Inferior parietal cortex (tissue), 1 donor: ENCODE measurements at regions not wholly inside any gene's neighbourhood (a gene's known extent, or its start where the extent isn't known, plus 50 kb on each side); places are given as distances from the start of the nearest gene placed in this dataset.

Experiments used
- DNase-seq: peaks from one replicate; pipeline ENCODE4 v3.0.0-alpha.2; 2016; ENCODE audit errors: extremely low spot score

GRCh38 chr6:10048370-10049297 is 366.2 kb downstream of the TFAP2A start:
- DNase-seq = no peak

DNA sequence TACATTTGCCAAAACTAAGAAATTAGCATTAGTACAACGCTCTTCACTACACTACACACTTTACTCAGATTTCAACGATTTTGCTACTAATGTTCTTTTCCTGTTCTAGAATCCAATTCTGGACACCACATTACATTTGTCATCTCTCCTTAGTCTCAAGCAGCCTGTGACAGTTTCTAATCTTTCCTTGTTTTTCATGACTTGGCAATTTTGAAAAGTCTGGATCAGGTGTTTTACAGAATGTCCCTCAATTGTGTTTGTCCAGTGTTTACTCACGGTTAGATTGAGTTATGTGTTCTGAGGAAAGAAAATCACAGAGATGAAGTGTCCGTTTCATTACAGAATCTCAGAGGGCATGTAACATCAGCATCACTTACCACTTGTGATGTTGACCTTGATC is 372.6 kb downstream of the TFAP2A start:
- DNase-seq = no peak

DNA sequence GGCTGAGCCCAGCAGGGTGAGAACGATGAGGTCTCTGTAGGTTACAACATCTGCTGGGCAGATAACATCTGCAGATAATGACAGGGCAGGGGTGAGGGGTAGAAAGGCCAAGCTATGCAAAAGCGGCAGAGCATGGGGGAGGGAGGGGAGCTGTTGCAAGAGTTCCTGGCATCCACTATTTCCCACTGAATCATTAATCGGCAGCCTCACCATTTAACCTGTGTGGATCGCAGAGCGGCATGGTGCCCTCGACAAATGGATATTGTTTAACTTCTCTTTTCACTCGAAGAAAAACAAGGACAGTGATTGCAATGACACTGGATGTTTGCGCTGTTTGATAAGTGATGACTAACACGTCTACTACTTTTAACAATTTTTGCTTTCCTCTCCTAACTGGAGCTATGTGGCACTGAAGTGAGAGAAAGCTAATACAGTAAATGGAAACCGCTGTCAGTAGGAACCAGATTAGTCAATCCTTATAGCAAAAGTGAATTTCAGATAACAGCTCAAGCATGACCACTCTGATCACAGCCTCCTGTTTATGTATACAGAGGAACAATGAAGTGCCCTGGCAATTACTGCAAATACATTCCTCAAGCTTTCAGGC is 381.5 kb downstream of the TFAP2A start:
- no peak for DNase-seq

DNA sequence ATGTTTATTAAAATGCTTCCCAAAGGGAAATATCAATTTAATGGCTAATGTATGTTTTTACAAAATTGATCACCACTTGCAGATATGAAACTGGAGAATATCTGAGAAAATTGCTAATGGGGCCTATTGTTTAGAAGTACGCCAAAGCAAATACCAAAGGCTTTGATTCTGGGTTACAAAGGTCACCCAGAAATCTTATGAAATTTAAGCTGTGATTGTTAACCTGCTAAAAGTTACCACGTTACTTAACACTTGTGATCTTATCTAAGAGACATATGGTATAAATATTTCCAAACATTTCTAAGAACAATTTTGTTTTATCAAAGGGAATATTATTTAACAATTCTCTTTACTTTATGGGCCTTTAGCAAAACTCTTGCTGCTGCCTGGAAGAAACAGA is 383.3 kb downstream of the TFAP2A start:
- no peak for DNase-seq

- DNase-seq = peak; percentile 29
Observed at GRCh38 chr6:10030942-10031537, 383.8 kb downstream of the TFAP2A start.

- no peak for DNase-seq
Observed at GRCh38 chr6:10028222-10028621, 386.7 kb downstream of the TFAP2A start.

DNA sequence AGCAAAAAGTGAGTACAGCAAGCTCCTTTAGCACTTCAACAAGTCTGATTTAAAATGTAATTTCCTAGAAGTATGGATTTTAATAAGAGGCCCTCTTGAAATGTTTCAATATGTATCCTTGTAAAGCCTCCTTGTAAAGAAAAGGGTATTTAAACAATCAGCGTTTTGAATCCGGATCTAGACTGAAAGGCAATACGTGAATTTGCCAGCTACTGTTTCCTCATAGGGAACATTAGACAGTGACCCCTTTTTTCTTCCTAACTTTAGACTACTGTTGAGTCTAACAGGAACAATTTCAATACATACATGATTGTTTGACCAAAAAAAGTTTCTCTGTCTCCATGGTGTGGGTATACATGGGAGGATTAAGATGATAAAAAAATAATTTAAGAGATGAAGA is 395.0 kb downstream of the TFAP2A start:
- no peak for DNase-seq

DNA sequence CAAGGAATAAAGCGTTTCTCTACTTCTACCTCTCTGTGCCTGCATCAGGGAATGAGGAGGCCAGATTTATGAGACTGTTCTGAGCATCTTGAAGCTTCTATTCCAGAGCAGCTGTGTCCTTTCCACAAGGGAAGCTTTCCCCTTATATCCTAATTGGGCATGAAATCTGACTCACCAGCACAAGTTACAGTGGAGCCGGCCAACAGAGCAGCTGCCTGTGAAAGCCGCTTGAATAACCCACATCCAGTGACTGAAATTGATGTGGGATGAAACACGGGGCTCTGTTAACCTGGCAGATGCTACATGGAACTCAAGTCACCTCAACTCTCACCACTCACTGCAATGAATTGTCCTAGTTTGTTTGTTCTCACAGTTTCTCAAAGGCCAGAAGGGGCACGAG is 400.3 kb downstream of the TFAP2A start:
- peak; percentile 47 for DNase-seq

- no peak for DNase-seq
Observed at GRCh38 chr6:10000551-10000950, 414.3 kb downstream of the TFAP2A start.

GRCh38 chr6:9999796-10000195 is 415.1 kb downstream of the TFAP2A start:
- DNase-seq = no peak

- no peak for DNase-seq
Observed at GRCh38 chr6:9986273-9986672, 428.6 kb downstream of the TFAP2A start.

DNA sequence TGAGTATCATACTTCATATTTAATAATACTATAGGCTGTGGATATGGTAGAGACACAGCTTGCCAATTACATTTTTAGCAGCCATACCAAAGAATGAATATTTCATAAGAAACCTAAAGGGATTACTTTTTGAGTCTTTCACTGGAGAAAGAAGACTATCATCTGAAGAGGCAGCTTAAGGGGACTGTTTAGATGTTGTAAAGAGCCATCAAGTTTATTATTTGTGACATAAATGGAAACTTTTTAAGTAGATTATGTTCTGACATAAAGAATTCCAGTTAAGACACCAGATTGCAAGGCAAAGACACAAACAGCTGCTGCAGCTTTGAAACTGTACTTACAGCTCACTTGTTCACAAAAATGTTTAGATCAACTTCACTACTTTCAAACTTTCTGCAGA is 429.4 kb downstream of the TFAP2A start:
- no peak for DNase-seq

DNA sequence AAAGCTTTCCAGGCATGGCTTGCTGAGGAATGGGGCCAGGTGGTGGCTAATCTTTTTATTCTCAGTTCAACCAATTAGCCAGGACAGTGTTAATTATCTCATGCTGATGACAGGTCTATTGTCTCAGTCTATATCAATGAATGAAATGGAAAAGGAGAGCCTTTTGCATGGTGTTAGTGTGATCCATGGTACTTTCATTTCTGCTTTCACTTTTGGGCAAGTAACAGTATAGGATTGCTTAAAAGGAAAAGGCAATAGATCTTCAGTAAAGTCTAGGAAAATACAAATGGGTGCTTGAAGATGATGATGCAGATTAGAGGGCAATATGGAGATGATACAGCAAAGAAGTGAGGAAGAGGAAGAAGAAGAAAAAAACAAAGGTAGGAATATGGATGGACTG is 430.3 kb downstream of the TFAP2A start:
- no peak for DNase-seq

DNA sequence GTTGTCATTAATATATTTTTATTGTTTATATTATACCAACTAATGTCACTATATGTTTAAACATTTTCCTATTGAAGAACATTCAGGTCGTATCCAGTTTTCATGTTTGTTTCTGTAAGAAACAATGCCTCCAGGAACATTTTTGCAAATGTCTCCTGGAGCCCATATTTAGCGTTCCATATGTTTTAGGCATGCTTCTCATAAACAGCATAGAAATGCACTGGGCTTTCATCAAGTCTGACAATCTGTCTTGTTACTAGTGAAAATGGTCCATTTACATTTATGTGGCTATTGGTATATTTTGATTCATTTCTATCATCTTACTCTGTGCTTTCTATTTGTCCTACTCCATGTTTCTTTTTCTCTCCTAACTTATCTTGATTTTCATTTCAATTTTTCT is 431.7 kb downstream of the TFAP2A start:
- DNase-seq = no peak

- DNase-seq = no peak
Observed at GRCh38 chr6:9982215-9982614, 432.7 kb downstream of the TFAP2A start.

DNA sequence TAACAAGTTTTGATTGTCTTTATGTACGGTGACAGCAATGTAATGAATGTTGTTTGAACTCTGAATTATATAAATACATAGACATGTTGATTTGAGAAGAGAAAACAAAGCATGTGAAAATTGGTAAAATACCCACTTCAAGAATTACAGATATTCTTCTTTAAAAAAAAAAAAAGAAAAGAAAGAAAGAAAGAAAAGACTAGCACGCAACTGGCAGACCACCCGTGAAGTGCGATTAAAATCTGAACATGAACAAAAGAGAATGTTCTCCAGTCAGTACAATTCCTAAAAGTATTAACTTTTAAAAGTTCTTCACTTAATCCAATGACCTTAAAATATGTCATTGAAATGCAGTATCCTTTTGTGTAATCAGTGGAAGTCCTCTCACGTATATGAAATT is 434.9 kb downstream of the TFAP2A start:
- DNase-seq = no peak

GRCh38 chr6:9978480-9978879 is 436.4 kb downstream of the TFAP2A start:
- no peak for DNase-seq

DNA sequence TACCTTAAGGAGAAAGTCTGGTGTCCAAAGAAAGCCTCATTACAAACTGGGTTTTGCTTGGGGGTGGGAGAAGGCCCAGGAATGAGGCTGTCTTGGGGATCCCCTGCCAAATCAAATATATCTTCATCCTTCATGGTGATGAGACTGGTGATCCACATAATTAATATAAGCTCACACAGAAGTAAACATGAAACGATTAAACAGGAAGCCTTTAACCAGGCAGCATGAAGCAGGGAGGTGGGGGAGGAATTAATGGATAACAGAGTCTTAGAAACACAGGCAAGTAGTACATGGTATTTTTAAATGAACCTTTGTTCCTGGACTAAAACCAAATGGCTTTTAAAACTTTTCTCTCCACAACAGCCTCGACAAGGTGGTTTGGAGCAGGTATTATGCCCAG is 437.5 kb downstream of the TFAP2A start:
- no peak for DNase-seq

GRCh38 chr6:9961646-9962045 is 453.2 kb downstream of the TFAP2A start:
- no peak for DNase-seq

- DNase-seq = no peak
Observed at GRCh38 chr6:9957215-9957759, 457.6 kb downstream of the TFAP2A start.

GRCh38 chr6:9948678-9949077 is 466.2 kb downstream of the TFAP2A start:
- DNase-seq = no peak

GRCh38 chr6:9943986-9944385 is 470.9 kb downstream of the TFAP2A start:
- DNase-seq = no peak

GRCh38 chr6:9943026-9943425 is 471.8 kb downstream of the TFAP2A start:
- DNase-seq = no peak
